IPS DF 4.7 (cell line): ENCODE measurements at regions not wholly inside any gene's neighbourhood (a gene's known extent, or its start where the extent isn't known, plus 50 kb on each side); places are given as distances from the start of the nearest gene placed in this dataset.
"Not testable (repeated sequence)": the region's sequence is repeated elsewhere in the genome, so short reads cannot be mapped to it uniquely, and the experiment has no call there.

Source experiments
- DNase-seq: peaks from one replicate; pipeline ENCODE4 v3.0.0-alpha.2; 2013; ENCODE audit warnings: low spot score; ENCODE audit errors: extremely low read depth

DNA sequence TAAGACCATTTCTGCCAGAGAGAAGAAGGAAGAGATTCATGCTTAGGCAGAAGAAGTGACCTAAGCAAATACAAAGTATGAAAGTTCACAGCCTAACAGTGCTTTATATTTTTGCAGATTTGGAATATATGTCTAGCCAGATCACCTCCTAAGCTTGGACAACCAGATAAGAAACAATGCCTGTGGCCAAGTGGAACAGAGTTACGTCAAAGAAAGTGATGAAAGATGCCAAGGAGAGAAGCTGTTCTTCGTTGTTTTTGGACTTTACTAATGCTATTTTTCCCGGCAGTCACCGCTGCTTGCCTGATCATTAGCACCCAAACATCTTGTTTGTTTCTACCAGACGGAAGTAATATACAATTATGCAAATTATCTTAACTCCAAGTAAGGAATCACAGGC, 489.2 kb upstream of the C1orf87 start:
- DNase-seq = no peak

DNA sequence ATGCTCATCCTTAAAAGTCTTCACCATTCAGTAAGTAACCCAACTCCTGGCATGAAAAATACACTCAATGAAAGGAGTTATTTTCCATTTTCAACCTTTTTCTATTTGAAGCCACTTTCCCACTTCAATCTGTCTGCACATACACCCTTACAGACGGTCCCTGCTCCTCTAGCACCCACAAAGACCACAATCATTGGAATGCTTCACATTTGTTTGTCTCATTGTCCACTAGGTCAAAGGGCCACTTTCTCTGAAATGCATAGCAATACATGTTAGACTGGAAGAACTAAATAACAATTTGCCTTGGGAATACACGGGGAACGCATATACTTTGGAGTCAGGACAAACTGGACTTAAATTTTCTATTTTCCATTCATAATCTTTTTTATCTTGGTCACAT, 487.1 kb upstream of the C1orf87 start:
- no peak for DNase-seq

DNA sequence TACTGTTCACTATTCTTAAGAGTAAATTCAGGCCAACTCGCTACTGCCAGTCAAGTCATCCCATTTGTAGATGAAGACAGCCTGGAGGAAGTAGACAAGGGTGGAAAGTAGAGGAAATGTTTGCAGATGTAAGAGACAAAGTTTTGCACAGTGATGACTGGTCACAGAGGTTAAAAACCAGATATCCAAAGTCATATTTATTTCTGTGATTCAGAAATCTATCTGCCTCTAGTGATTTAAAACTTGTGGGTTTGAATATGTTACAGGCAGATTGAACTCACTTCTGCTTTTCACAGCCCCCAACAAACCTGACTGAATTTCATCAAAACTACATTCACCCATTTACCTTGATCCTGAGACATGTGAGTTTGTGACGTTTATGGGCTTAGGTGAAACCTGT, 484.7 kb upstream of the C1orf87 start:
- no peak for DNase-seq

DNA sequence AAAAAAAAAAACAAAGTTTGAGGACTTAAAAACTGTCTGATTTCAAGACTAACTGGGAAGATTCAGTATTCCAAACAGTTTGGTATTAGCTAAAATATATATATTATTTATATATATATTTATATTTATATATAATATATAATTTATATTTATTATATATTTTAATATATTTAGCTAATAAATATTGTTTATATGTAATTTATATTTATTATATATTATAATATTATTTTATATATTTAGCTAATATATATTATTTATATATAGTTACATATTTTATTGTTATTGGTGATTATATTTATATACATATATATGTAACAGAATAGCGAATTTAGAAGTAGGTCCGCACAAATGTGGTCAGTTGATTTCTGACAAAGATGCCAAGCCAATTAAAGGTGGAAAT, 480.2 kb upstream of the C1orf87 start:
- DNase-seq = no peak

DNA sequence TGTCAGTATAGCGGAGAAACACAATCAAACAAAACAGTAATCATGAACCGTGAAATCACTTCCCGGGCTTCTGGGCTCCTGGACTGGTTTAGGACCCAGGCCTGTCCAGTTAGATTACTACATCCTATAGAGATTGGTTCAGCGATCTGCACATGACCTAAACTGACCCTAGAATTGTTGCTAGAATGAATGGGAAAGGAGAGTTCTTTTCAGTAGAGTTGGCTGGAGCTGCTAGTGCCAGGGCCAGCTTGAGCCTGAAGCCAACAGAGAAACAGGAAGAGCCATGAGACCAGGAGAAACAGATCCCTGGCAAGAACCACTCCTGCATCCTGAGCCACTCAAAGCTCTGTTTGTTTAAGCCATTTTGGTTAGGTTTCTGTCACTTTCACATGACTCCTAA, 474.3 kb upstream of the C1orf87 start:
- no peak for DNase-seq

DNA sequence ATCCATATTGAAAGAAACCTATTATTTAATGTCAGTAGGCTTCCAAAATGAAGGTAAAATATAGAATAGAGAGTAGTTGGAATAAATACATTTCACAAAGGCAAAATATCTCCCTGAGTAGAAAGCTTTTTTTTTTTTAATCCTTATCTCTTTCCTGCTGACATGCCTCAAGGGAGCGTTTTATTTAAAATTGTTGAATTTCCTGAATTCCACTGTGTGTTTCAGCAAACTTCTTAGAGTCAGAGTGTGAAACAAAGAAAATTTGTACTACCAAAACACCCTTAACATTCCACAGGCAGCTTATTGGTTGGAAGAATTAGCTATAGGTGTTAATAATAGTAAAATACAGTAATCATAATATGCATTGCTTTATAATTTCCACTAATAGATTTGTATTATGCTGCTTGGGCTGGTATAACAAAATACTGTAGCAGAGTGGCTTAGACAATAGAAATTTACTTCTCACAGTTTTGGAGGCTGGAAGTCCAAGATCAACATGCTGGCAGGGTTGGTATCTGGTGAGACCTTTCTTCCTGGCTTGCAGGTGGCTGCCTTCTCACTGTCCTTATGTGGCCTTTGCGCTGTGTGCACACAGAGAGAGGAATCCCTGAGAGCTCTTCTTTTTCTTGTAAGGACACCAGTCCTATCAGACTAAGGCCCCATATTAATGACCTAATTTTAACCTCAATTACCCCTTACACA, 468.4 kb upstream of the C1orf87 start:
- no peak for DNase-seq

DNA sequence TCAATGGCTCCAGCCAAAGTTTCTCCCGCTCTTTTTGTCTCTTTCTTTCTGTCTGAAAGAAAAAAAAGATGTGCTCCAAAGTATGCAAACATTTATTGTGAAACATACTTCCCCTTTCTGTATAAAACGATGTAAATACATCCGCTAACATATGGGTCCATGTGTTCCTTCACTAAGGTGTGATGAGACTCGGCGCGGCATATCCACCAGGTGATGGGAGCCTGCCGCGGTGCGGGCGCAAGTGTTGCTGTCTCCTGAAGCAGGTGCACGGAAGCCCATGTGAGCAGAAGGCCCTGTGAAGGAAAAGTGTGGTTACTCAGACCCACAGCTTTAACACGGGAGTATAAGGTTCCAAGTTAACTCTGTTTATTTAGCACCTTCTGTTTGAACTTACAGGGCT, 466.6 kb upstream of the C1orf87 start:
- no peak for DNase-seq

DNA sequence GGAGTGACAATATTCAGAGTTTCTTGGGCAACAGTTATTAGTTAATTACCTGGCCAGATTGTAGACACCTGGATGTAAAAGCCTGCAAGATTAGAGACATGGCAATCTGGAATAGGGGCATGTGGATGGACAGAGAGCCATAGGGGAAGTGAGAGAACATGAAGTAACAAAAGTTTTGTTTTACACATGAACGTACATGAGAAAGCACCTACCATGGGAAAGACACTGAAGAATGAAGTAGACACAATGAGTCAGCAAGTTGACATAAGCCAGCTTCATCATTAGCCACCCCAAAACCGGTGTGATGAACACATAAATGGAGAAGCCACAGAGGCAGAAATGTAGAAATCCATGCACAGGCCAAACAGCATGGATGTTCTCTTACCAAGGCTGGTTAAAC, 462.1 kb upstream of the C1orf87 start:
- DNase-seq = no peak

DNA sequence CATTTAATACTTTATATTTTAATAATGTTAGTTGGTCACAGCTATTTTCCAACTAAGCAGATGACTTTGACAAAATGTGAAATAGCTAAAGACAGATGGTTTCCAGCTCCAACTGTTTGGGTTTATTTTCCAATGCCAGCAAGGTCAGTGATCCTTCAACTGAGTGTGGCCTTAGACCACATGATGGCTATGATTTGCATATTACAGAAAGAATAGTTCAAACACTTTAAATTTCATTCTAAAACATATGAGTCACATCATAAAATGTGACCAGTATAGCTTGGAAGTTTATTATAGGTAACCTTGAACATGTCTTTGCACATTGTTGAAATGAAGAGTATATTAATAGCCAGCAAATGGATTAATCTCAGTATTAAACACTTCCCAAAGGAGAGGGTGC, 454.0 kb upstream of the C1orf87 start:
- DNase-seq = no peak

DNA sequence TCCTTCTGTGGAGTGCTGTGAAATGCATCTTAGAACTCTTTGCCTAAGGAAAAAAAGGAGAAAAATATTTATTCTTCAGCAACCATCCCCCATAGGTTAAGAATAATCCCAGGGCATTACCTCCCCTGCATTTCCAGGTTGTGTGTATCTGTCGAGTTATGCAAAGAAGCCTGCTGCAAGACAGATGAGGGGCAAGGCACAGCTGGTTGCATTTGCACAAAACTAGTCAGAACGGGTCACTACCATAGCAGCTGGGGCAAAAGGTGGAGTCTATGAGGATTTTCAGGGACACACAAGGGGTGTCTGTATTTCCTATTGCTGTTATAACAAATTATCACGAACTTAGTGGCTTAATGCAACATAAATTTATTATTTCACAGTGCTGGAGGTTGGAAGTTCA, 443.4 kb upstream of the C1orf87 start:
- no peak for DNase-seq

DNA sequence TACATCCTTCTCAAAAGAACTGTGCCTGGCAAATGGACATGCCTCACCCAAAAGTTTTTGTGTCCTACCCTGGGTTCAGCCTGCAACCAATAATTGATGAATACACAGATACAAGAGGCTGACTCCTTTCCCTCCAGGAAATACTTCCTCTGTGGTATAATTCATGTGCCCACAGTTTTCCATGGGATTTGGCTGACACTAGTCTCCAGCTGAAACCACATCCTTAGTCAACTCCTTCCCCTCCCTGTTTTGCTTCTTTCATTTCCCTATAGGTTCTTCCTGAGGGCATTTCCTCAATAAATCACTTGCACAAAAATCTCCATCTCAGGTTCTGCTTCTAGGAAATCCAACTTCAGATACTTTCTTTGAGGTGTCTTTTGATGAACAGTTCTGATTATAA, 436.6 kb upstream of the C1orf87 start:
- DNase-seq = no peak

DNA sequence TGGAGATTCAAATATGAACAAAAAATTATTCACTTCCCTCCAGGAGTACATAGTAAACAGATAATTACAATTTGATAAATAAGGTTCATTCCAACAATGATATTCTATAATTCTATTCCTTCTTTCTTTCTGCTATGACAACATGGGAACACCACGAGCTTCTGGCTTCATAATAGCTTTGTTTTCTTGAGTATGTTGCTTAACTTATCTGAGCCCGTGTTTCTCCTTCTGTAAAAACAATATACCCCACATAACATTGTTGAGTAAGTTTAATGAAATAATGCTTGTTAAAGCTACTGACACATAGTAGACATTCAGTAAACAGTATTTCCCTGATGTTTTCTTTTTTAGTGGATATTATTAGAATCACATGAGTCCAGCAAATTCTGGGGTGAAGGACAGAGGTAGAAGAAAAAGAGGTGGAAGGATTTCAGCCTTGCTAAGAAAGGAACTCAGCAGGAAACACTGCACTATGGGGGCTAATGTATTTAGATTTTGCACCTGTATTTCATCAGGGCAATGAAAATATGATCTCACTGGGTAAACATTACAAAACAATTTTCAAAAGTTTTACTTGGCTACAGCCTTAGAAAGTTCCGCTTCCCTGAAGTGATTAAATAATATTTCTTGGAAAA, 430.8 kb upstream of the C1orf87 start:
- DNase-seq = no peak

DNA sequence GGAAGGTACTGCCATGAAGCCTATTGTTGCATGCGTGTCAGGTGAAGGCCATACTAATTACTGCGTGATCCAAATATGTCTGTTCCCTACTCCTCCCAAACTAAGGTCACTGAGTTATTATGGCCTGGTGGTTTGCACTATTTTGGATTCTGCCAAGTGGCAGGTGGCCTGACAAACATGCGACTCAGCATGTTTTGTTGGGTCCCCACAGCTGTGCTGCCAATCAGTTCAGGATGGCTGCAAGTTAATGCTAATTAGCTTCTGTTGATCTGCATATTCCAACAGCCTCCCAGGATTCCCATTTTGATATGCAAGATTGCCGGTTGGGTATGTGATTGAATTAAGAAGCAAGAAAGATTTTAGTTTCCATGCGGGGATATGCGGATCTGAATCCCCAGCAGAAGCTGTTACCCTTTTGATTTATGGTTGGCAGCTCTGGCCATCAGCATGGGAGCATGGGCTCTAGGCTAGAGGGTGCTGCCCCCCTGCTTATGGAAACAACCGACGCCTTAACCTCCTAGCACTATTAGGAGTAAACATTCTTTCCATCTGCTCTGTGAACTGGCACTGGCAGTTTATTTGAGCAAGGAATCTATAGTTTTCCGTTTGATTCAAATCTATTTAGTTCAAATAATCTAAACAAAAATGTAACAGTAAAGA, 429.8 kb upstream of the C1orf87 start:
- no peak for DNase-seq

DNA sequence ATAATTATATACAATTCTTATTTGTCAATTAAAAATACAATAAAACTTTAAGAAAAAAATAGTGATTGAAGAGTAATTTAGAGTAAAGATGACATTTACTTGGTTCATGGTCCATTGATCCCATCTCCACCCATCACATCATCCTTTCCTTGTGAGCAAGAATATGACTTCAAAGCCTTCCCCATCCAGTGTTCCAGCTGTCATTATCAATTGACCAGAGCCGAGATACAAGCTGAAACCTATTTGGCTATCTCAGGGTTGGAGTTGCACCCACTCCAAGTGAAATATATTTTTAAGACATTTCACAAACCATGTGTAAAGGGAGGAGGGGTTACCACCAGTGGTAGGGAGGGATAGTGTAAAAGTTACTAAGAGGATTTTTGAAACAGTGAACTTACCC, 428.9 kb upstream of the C1orf87 start:
- DNase-seq = no peak

DNA sequence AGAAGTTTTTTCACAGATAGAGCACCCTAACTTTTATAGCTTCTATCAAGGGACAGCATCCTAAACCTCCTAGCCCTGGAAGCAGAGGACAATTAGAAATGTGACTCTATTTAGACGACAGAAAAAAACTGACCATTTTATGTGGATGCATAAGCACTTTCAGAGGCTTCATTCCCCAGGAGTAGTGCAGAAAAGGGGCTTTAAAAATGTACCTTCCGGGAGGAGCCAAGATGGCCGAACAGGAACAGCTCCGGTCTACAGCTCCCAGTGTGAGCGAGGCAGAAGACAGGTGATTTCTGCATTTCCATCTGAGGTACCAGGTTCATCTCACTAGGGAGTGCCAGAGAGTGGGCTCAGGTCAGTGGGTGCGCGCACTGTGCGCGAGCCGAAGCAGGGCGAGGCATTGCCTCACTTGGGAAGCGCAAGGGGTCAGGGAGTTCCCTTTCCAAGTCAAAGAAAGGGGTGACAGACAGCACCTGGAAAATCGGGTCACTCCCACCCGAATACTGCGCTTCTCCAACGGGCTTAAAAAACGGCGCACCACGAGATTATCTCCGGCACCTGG, 416.4 kb upstream of the C1orf87 start:
- not testable (repeated sequence) for DNase-seq

DNA sequence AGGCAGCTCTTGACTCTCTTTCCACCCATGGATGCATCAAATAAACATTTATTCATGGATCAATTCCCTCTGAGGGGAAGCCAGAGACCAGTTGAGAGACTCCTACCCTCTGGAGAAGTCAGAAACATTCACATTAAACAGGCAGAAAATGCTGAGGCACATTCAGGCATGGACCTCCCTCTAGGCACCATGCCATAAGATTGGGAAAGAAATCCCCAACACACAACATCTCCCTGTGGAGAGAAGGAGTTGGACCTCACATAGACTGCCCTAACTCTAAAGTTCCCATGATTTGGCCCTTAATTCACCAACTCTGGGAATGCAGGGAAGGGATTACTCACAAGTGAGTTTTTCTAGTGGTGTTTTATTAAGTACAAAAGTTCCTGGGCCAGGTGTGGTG, 415.3 kb upstream of the C1orf87 start:
- no peak for DNase-seq

DNA sequence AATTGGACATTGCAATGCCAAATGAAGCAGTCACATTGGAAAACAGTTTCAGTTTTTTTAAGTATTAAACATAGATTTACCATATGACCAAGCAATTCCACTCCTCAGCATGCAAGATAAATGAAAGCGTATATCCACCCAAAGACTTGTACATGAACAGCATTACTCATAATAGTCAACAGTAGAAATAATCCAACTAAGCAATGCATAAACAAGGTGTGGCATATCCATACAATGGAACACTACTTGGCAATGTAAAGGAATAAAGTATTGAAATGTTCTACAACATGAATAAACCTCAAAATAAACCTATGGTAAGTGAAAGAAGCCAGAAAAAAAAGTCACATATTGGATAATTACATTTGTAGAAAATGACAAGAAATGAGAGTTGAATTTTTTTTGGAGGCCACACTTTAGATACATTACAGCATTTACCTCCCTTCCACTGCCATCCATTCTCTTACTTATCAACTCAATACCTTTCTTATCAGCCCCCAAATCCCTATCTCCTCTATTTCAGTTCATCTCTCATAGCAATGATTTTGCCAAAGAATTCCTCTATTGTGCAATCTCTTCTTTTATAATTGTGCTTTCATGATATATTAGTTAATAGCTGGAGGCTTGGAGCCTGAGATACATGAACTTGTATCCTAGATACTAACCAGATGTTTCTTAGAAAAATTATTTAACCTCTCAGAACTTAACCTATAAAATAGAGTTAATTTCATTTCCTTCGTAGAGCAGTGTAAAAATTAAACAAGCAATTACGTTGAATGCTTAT, 414.2 kb upstream of the C1orf87 start:
- no peak for DNase-seq

DNA sequence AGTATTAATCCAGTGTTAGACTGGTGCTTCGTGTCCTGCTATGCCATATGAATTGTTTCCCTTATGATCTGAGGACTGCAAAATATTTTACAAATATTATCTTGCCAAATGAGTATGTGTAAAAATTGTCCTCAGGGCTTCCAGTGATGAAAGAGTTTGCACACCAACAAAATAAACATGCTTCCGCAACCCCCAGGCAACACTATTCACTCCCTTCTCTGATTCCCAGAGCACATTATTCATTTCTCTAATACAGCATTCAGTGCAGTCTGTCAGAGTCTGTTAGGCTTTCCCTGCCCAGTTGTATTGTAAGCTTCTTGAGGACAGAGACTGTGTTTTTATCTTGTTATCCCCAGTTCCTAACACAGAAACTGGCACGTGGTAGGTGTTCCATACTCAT, 409.9 kb upstream of the C1orf87 start:
- no peak for DNase-seq

DNA sequence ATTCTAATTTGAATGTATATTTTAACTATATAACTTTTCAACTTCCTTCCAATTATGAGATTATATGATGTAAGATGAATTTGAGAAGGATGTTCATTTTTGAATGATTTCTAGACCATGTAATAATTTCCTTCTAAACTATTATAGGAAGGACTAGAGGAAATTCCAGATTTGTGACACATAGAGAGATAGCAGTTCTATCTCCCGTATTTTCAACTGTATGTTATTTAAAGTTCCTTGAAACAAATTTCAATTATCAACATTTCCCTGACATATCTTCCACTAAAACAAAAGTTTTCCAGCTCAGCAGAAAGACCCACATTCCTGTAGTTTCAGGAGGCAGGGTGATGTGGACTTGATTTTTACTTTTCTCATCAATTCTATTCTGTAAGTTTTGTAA, 396.7 kb upstream of the C1orf87 start:
- no peak for DNase-seq

DNA sequence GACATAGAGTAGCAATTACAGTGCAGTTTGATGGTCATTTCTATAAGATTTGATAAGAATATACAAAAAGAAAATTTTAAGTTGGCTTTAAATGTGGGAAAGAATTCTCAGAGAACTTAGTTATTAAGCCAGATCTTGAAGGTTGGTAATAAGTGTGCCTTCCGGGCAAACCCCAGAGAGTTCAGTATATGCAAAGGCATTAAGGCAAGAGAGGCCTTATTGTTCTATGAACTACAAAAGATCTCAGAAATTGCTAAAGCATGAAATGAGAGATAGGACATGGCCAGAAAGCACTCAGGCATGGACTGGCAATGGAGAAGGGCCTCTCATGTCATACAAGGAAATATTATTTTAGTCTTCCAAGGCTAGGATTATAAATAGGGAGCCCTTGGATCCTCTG, 390.2 kb upstream of the C1orf87 start:
- DNase-seq = no peak

DNA sequence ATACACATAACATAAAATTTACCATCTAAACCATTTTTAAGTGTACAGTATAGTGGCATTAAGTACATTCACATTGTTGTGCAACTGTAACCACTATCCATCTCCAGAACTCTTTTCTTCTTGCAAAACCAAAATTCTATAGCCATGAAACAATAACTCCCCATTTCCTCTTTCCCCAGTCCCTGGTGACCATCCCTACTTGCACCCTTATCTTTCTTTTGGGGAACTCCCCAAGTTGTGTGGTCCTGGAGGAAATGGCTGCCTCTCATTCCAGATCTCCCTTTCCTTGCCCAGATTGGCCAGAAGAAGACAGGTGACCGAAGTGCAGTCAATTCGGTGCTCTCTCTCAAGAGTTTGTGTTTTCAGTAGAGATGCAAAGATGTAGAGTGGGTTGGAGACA, 389.6 kb upstream of the C1orf87 start:
- no peak for DNase-seq
